B cell (primary cell): ENCODE measurements at regions not wholly inside any gene's neighbourhood (a gene's known extent, or its start where the extent isn't known, plus 50 kb on each side); places are given as distances from the start of the nearest gene placed in this dataset.

ENCODE experiments used
- ATAC-seq: fragments of 200-7000 bp; cut with Tn5 transposase; one replicate; pipeline ENCODE4 v1.10.0; 2021; ENCODE audit warnings: low read depth, mild to moderate bottlenecking, moderate number of reproducible peaks, moderate library complexity
- CTCF ChIA-PET: fragments of 350-600 bp; sonication (Branson Sonifier 250); formaldehyde crosslinking; loops from one replicate; lab custom pipeline; 2021; ENCODE audit warnings: antibody characterized with exemption, inconsistent platforms; lab: Charles Lee
- POLR2A ChIA-PET: fragments of 350-600 bp; sonication (Branson Sonifier 250); formaldehyde crosslinking; loops from one replicate; lab custom pipeline; 2021; ENCODE audit warnings: antibody characterized with exemption; lab: Charles Lee
- DNase-seq: peaks from one replicate; pipeline ENCODE4 v3.0.0; 2013
- H2AFZ ChIP-seq: 2 replicates; pipeline ENCODE4 v1.6.1; 2012; ENCODE audit warnings: mild to moderate bottlenecking, low read depth, low read length; ENCODE audit not compliant: insufficient read depth, poor library complexity, severe bottlenecking
- H3K27ac ChIP-seq, 2 donors: 1 replicate in 1 of 2; 2 replicates in 1 of 2; pipeline ENCODE4 v1.5.1; 2012 to 2013; ENCODE audit warnings: low read length in 2 of 2, mild to moderate bottlenecking in 2 of 2, moderate library complexity in 1 of 2
- H3K27me3 ChIP-seq, 4 experiments: fragments of 200-600 bp in 1 of 4; sonication (generic) in 1 of 4; replicated peaks in 1 of 4; 1 replicate in 2 of 4; 2 replicates in 2 of 4; pipeline versions ENCODE4 v1.6.1 to v1.7.0; 2013 to 2016; ENCODE audit warnings: low read length in 3 of 4, mild to moderate bottlenecking in 2 of 4, mixed read lengths in 1 of 4, moderate library complexity in 1 of 4; ENCODE audit not compliant: insufficient read depth in 4 of 4, control insufficient read depth in 3 of 4; ENCODE audit errors: control extremely low read depth in 1 of 4
- H3K36me3 ChIP-seq, 2 experiments: replicated peaks in 1 of 2; 1 replicate in 1 of 2; 2 replicates in 1 of 2; pipeline versions ENCODE4 v1.6.1 to v1.7.1; 2013; ENCODE audit warnings: low read length in 1 of 2; ENCODE audit not compliant: insufficient read depth in 2 of 2, control insufficient read depth in 1 of 2; ENCODE audit errors: control extremely low read depth in 1 of 2, extremely low read depth in 1 of 2
- H3K4me1 ChIP-seq, 2 donors: fragments of 200-600 bp in 1 of 2; sonication (generic) in 1 of 2; 1 replicate in 1 of 2; 2 replicates in 1 of 2; pipeline versions ENCODE4 v1.5.1 to v1.6.1; 2013 to 2017; ENCODE audit warnings: low read length in 2 of 2; ENCODE audit not compliant: control insufficient read depth in 2 of 2, insufficient read depth in 2 of 2
- H3K4me2 ChIP-seq: replicated peaks from 2 replicates; pipeline ENCODE3; 2012; ENCODE audit warnings: mild to moderate bottlenecking, low read depth, low read length; ENCODE audit not compliant: poor library complexity, severe bottlenecking
- H3K4me3 ChIP-seq, 5 experiments: fragments of 200-600 bp in 1 of 5; sonication (generic) in 1 of 5; 1 replicate in 3 of 5; 2 replicates in 2 of 5; pipeline versions ENCODE4 v1.5.1 to v1.7.0; 2011 to 2016; ENCODE audit warnings: low read length in 4 of 5, mild to moderate bottlenecking in 4 of 5, low read depth in 2 of 5, control low read depth in 1 of 5, moderate library complexity in 1 of 5; ENCODE audit not compliant: insufficient read depth in 1 of 5; ENCODE audit errors: control extremely low read depth in 1 of 5, extremely low read depth in 1 of 5
- H3K79me2 ChIP-seq: fragments of 200-600 bp; sonication (generic); one replicate; pipeline ENCODE4 v1.6.0; 2016; ENCODE audit warnings: low read length; ENCODE audit not compliant: control insufficient read depth, insufficient read depth
- H3K9ac ChIP-seq: fragments of 200-600 bp; sonication (generic); 2 replicates; pipeline ENCODE4 v1.6.1; 2017; ENCODE audit warnings: mild to moderate bottlenecking, low read length, moderate library complexity
- H3K9me3 ChIP-seq, 3 donors: one replicate each; pipeline versions ENCODE4 v1.6.1 to v1.7.1; 2013; ENCODE audit warnings: low read length in 2 of 3; ENCODE audit not compliant: control insufficient read depth in 2 of 3, insufficient read depth in 1 of 3; ENCODE audit errors: control extremely low read depth in 1 of 3
- H4K20me1 ChIP-seq: 2 replicates; pipeline ENCODE4 v1.6.0; 2012; ENCODE audit warnings: mild to moderate bottlenecking, low read length; ENCODE audit not compliant: insufficient read depth, control insufficient read depth, poor library complexity, severe bottlenecking
- H3K27ac Mint-ChIP-seq: one replicate; pipeline ENCODE4 v1.8.0; 2021; ENCODE audit warnings: mixed read lengths
- H3K27me3 Mint-ChIP-seq: one replicate; pipeline ENCODE4 v1.8.0; 2021; ENCODE audit warnings: mixed read lengths
- H3K4me1 Mint-ChIP-seq: one replicate; pipeline ENCODE4 v1.8.0; 2021; ENCODE audit warnings: mixed read lengths
- H3K4me3 Mint-ChIP-seq: one replicate; pipeline ENCODE4 v1.8.0; 2021; ENCODE audit warnings: mixed read lengths
- H3K9me3 Mint-ChIP-seq: one replicate; pipeline ENCODE4 v1.8.0; 2022; ENCODE audit warnings: mixed read lengths; ENCODE audit not compliant: insufficient read depth
- CTCF ChIP-seq: fragments of 200-600 bp; IDR thresholded peaks from one replicate; pipeline ENCODE4 v1.8.0; 2022; ENCODE audit warnings: antibody characterized with exemption, mild to moderate bottlenecking
- EZH2 ChIP-seq: IDR thresholded peaks from 2 replicates; pipeline ENCODE4 v1.6.1; 2012; ENCODE audit warnings: borderline replicate concordance, low read depth, mild to moderate bottlenecking, moderate library complexity, low read length; ENCODE audit not compliant: insufficient read depth, poor library complexity, severe bottlenecking
- WGBS: methylation state at CpG from one replicate; pipeline ENCODE4 v1.1.5; 2013; ENCODE audit warnings: missing lambda C conversion rate; ENCODE audit not compliant: insufficient coverage; 5-methylcytosine and 5-hydroxymethylcytosine counted together
- intact Hi-C: fragments of 100-400 bp; cut with micrococcal nuclease; formaldehyde crosslinking; loops from one replicate; pipeline ENCODE4 v1.10.0; 2022

- Mint-ChIP-seq H3K27ac (no peak overlapping the region), H3K27me3 (no peaks in the 10 kb centered on the region), H3K4me1 (no peaks in the 10 kb centered on the region), H3K9me3 (peaks cover 3% of the 10 kb centered on the region), H3K4me3 (no peak overlapping the region)
- CTCF ChIA-PET, result no interaction called here
- Histone ChIP-seq H3K36me3 (no peaks in the 10 kb centered on the region), H3K9me3 (no peaks in the 10 kb centered on the region), H2AFZ (no peak overlapping the region), H3K27me3 (no peaks in the 10 kb centered on the region), H3K27ac (no peak overlapping the region), H3K9ac (no peak overlapping the region), H3K4me3 (no peak overlapping the region), H4K20me1 (no peaks in the 10 kb centered on the region), H3K79me2 (no peaks in the 10 kb centered on the region), H3K4me2 (no peak overlapping the region), H3K4me1 (no peaks in the 10 kb centered on the region)
- WGBS, result no CpG with 5 or more reads among the region's 5 CpGs
- ATAC-seq (no peak), DNase-seq (no peak)
- intact Hi-C loops, result no loop called here
- TF ChIP-seq CTCF (no peak), EZH2 (no peak)
- POLR2A ChIA-PET, result no interaction called here
Observed at GRCh38 chr1:215402147-215402546, 165.0 kb upstream of the KCTD3 start.

- no peak overlapping the region for H3K27ac ChIP-seq
- no peak overlapping the region for H3K9ac ChIP-seq
- H2AFZ ChIP-seq, result no peak overlapping the region
- H3K9me3 ChIP-seq, result no peaks in the 10 kb centered on the region
- Mint-ChIP-seq H3K4me1 (no peaks in the 10 kb centered on the region), H3K27me3 (no peaks in the 10 kb centered on the region), H3K4me3 (no peak overlapping the region), H3K27ac (no peak overlapping the region), H3K9me3 (no peaks in the 10 kb centered on the region)
- no peak for ATAC-seq
- H3K4me1 ChIP-seq, result no peaks in the 10 kb centered on the region
- H3K4me3 ChIP-seq, result no peak overlapping the region
- no peaks in the 10 kb centered on the region for H4K20me1 ChIP-seq
- H3K79me2 ChIP-seq, result no peaks in the 10 kb centered on the region
- no peaks in the 10 kb centered on the region for H3K27me3 ChIP-seq
- no peak overlapping the region for H3K4me2 ChIP-seq
- H3K36me3 ChIP-seq, result no peaks in the 10 kb centered on the region
- WGBS, result 88% methylated on average over 1 of the region's 1 CpG
- TF ChIP-seq CTCF, result no peak
- TF ChIP-seq EZH2, result no peak
- intact Hi-C loops, result no loop called here
- DNase-seq, result no peak
- ChIA-PET POLR2A (no interaction called here), CTCF (no interaction called here)
Observed at GRCh38 chr1:215405211-215405610, 161.9 kb upstream of the KCTD3 start.
